ENCODE measurements at regions not wholly inside any gene's neighbourhood (a gene's known extent, or its start where the extent isn't known, plus 50 kb on each side); places are given as distances from the start of the nearest gene placed in this dataset.

GRCh38 chr3:152199102-152199840, 69.5 kb upstream of the MBNL1 start:
- TF ChIP-seq ARNTL (CRISPR knock-in tag; IDR thresholded peaks at IDR 0.05; ENCODE audit: borderline replicate concordance, low read depth), result no peak
- TF ChIP-seq, protein P1, sequence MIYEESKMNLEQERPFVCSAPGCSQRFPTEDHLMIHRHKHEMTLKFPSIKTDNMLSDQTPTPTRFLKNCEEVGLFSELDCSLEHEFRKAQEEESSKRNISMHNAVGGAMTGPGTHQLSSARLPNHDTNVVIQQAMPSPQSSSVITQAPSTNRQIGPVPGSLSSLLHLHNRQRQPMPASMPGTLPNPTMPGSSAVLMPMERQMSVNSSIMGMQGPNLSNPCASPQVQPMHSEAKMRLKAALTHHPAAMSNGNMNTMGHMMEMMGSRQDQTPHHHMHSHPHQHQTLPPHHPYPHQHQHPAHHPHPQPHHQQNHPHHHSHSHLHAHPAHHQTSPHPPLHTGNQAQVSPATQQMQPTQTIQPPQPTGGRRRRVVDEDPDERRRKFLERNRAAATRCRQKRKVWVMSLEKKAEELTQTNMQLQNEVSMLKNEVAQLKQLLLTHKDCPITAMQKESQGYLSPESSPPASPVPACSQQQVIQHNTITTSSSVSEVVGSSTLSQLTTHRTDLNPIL (CRISPR knock-in tag; IDR thresholded peaks at IDR 0.05; ENCODE audit: low read depth), result no peak
- no peak for TF ChIP-seq ISL1 (CRISPR knock-in tag; IDR thresholded peaks at IDR 0.05)
- no peak for TF ChIP-seq TCF4 (CRISPR knock-in tag; IDR thresholded peaks at IDR 0.05; ENCODE audit: borderline replicate concordance)
- no peak for TF ChIP-seq OSR1 (CRISPR knock-in tag; IDR thresholded peaks at IDR 0.05)
- no peak for TF ChIP-seq GLIS3 (CRISPR knock-in tag; IDR thresholded peaks at IDR 0.05)
- TF ChIP-seq CSDC2 (CRISPR knock-in tag; IDR thresholded peaks at IDR 0.05), result no peak
- TF ChIP-seq CSRNP3 (CRISPR knock-in tag; IDR thresholded peaks at IDR 0.05), result no peak
- no peak for TF ChIP-seq PPARA (CRISPR knock-in tag; IDR thresholded peaks at IDR 0.05; ENCODE audit: borderline replicate concordance)
- TF ChIP-seq ESRRG (CRISPR knock-in tag; IDR thresholded peaks at IDR 0.05), result no peak
- TF ChIP-seq ZNF8 (CRISPR knock-in tag; IDR thresholded peaks at IDR 0.05), result no peak
- TF ChIP-seq ZC3H10 (CRISPR knock-in tag; IDR thresholded peaks at IDR 0.05), result no peak
- ATAC-seq, result no peak

- TF ChIP-seq ISL1 (CRISPR knock-in tag; IDR thresholded peaks at IDR 0.05), result peak; percentile 83
- no peak for TF ChIP-seq POU6F1 (CRISPR knock-in tag; IDR thresholded peaks at IDR 0.05; ENCODE audit: borderline replicate concordance, low read depth)
- TF ChIP-seq ZNF8 (CRISPR knock-in tag; IDR thresholded peaks at IDR 0.05), result no peak
- TF ChIP-seq TSHZ2 (CRISPR knock-in tag; IDR thresholded peaks at IDR 0.05), result no peak
- peak; percentile 62 for ATAC-seq
These were observed 68.0 kb upstream of the MBNL1 start for GRCh38 chr3:152200476-152201420.

- peak; percentile 55 for ATAC-seq
- TF ChIP-seq PPARA (CRISPR knock-in tag; IDR thresholded peaks at IDR 0.05; ENCODE audit: borderline replicate concordance) (no peak), GLIS3 (CRISPR knock-in tag; IDR thresholded peaks at IDR 0.05) (no peak)
These were observed 65.6 kb upstream of the MBNL1 start for GRCh38 chr3:152202976-152203626.

GRCh38 chr3:152203652-152204051, 65.1 kb upstream of the MBNL1 start:
- ATAC-seq, result peak; percentile 44
- TF ChIP-seq PPARA (CRISPR knock-in tag; IDR thresholded peaks at IDR 0.05; ENCODE audit: borderline replicate concordance) (no peak), RARB (CRISPR knock-in tag; IDR thresholded peaks at IDR 0.05) (no peak), OSR1 (CRISPR knock-in tag; IDR thresholded peaks at IDR 0.05) (no peak), ZFP3 (CRISPR knock-in tag; IDR thresholded peaks at IDR 0.05) (no peak), POU6F1 (CRISPR knock-in tag; IDR thresholded peaks at IDR 0.05; ENCODE audit: borderline replicate concordance, low read depth) (no peak), ARNTL (CRISPR knock-in tag; IDR thresholded peaks at IDR 0.05; ENCODE audit: borderline replicate concordance, low read depth) (no peak), BACH2 (CRISPR knock-in tag; IDR thresholded peaks at IDR 0.05; ENCODE audit: borderline replicate concordance) (no peak), ZC3H10 (CRISPR knock-in tag; IDR thresholded peaks at IDR 0.05) (no peak), ISL1 (CRISPR knock-in tag; IDR thresholded peaks at IDR 0.05) (no peak), TOX (CRISPR knock-in tag; IDR thresholded peaks at IDR 0.05; ENCODE audit: borderline replicate concordance) (no peak), GLIS3 (CRISPR knock-in tag; IDR thresholded peaks at IDR 0.05) (no peak)
- TF ChIP-seq, protein P1 (CRISPR knock-in tag; IDR thresholded peaks at IDR 0.05; ENCODE audit: low read depth), result no peak
